H1 (cell line): ENCODE measurements at regions not wholly inside any gene's neighbourhood (a gene's known extent, or its start where the extent isn't known, plus 50 kb on each side); places are given as distances from the start of the nearest gene placed in this dataset.

Experiments used
- CTCF ChIA-PET: fragments of 300-600 bp; sonication (Branson Sonifier 250); formaldehyde crosslinking; loops from one replicate; lab custom pipeline; 2021; ENCODE audit not compliant: partially characterized antibody; lab: Charles Lee
- POLR2A ChIA-PET: fragments of 300-600 bp; sonication (Branson Sonifier 250); formaldehyde crosslinking; loops from one replicate; lab custom pipeline; 2021; ENCODE audit warnings: inconsistent platforms; ENCODE audit not compliant: partially characterized antibody; lab: Charles Lee
- DNase-seq, 2 experiments: peaks; one replicate each; pipeline versions ENCODE4 v3.0.0 to v3.0.0-alpha.2; 2010 to 2022; ENCODE audit warnings: low spot score in 2 of 2, low read depth in 1 of 2, mixed read lengths in 1 of 2
- FAIRE-seq: peaks from 2 replicates; lab custom pipeline; 2011; peaks lifted over from hg19 to GRCh38; lab: Jason Lieb, UNC
- H2AFZ ChIP-seq: 2 replicates; pipeline ENCODE4 v1.8.1; 2012; ENCODE audit warnings: low read length, inconsistent platforms
- H2AK5ac ChIP-seq: 2 replicates; pipeline ENCODE4 v1.6.1; 2013; ENCODE audit warnings: low read depth, low read length
- H2BK120ac ChIP-seq: replicated peaks from 2 replicates; pipeline ENCODE3; 2013; ENCODE audit warnings: low read depth, low read length, inconsistent platforms
- H2BK12ac ChIP-seq: 2 replicates; pipeline ENCODE4 v1.6.1; 2013; ENCODE audit warnings: low read depth, low read length
- H2BK15ac ChIP-seq: 2 replicates; pipeline ENCODE4 v1.6.1; 2013; ENCODE audit warnings: low read length
- H2BK20ac ChIP-seq: 2 replicates; pipeline ENCODE4 v1.6.1; 2013; ENCODE audit warnings: low read length
- H2BK5ac ChIP-seq: 2 replicates; pipeline ENCODE4 v1.6.1; 2013; ENCODE audit warnings: low read depth, low read length
- H3K14ac ChIP-seq: 2 replicates; pipeline ENCODE4 v1.6.1; 2013; ENCODE audit warnings: inconsistent platforms; ENCODE audit not compliant: insufficient read length
- H3K18ac ChIP-seq: 2 replicates; pipeline ENCODE4 v1.6.1; 2013; ENCODE audit warnings: low read length; ENCODE audit errors: extremely low read depth
- H3K23ac ChIP-seq: 2 replicates; pipeline ENCODE4 v1.6.1; 2013; ENCODE audit warnings: inconsistent platforms; ENCODE audit not compliant: insufficient read length
- H3K23me2 ChIP-seq: 2 replicates; pipeline ENCODE4 v1.6.1; 2013; ENCODE audit warnings: low read depth, low read length
- H3K27ac ChIP-seq: 2 replicates; pipeline ENCODE4 v1.6.1; 2011; ENCODE audit warnings: low read depth, low read length, inconsistent platforms
- H3K27me3 ChIP-seq, 4 experiments: replicated peaks in 1 of 4; 1 replicate in 1 of 4; 2 replicates in 3 of 4; pipeline versions ENCODE4 v1.6.1 to v1.8.1; 2011 to 2013; ENCODE audit warnings: low read length in 3 of 4, mild to moderate bottlenecking in 3 of 4, inconsistent platforms in 2 of 4, mixed read lengths in 2 of 4, moderate library complexity in 1 of 4; ENCODE audit not compliant: control insufficient read depth in 3 of 4, insufficient read depth in 3 of 4; ENCODE audit errors: extremely low read depth in 1 of 4
- H3K36me3 ChIP-seq, 4 experiments: 2 replicates each; pipeline versions ENCODE4 v1.6.1 to v1.8.1; 2011 to 2013; ENCODE audit warnings: mild to moderate bottlenecking in 4 of 4, low read length in 3 of 4, moderate library complexity in 2 of 4, control low read depth in 1 of 4, inconsistent platforms in 1 of 4; ENCODE audit not compliant: insufficient read depth in 4 of 4, control insufficient read depth in 2 of 4
- H3K4ac ChIP-seq: replicated peaks from 2 replicates; pipeline ENCODE3; 2013; ENCODE audit warnings: low read length, low read depth, mixed read lengths, inconsistent platforms; ENCODE audit not compliant: insufficient read length
- H3K4me1 ChIP-seq, 4 experiments: replicated peaks in 1 of 4; 1 replicate in 1 of 4; 2 replicates in 3 of 4; pipeline versions ENCODE4 v1.6.1 to v1.8.1; 2011 to 2013; ENCODE audit warnings: low read length in 3 of 4, inconsistent platforms in 2 of 4, mixed read lengths in 1 of 4; ENCODE audit not compliant: insufficient read depth in 4 of 4, control insufficient read depth in 3 of 4
- H3K4me2 ChIP-seq, 2 experiments: 2 replicates each; pipeline versions ENCODE4 v1.6.1 to v1.8.1; 2011 to 2013; ENCODE audit warnings: low read depth in 2 of 2, low read length in 2 of 2, control low read depth in 1 of 2, inconsistent platforms in 1 of 2, mild to moderate bottlenecking in 1 of 2; ENCODE audit not compliant: insufficient read depth in 1 of 2
- H3K4me3 ChIP-seq, 4 experiments: fragments of 200-600, 300-600 bp in 1 of 4; sonication (generic), shearing (Covaris generic), sonication (Bioruptor Twin) in 1 of 4; 2 replicates each; pipeline versions ENCODE4 v1.5.1 to v1.8.1; 2011 to 2016; ENCODE audit warnings: low read length in 4 of 4, low read depth in 3 of 4, control low read depth in 2 of 4, inconsistent platforms in 2 of 4, mild to moderate bottlenecking in 2 of 4, mixed read lengths in 1 of 4, moderate library complexity in 1 of 4; ENCODE audit not compliant: insufficient read depth in 2 of 4; ENCODE audit errors: extremely low read depth in 1 of 4
- H3K56ac ChIP-seq: replicated peaks from 2 replicates; pipeline ENCODE3; 2013; ENCODE audit warnings: low read depth, mild to moderate bottlenecking, mixed read lengths, low read length, inconsistent platforms; ENCODE audit not compliant: insufficient read length
- H3K79me1 ChIP-seq: 2 replicates; pipeline ENCODE4 v1.6.1; 2013; ENCODE audit warnings: low read depth, low read length, control low read depth
- H3K79me2 ChIP-seq, 2 experiments: 2 replicates each; pipeline versions ENCODE4 v1.6.1 to v1.8.1; 2012 to 2013; ENCODE audit warnings: low read length in 2 of 2, mild to moderate bottlenecking in 2 of 2, inconsistent platforms in 1 of 2; ENCODE audit not compliant: insufficient read depth in 2 of 2, control insufficient read depth in 1 of 2
- H3K9ac ChIP-seq, 4 experiments: replicated peaks in 1 of 4; 1 replicate in 1 of 4; 2 replicates in 3 of 4; pipeline versions ENCODE4 v1.6.1 to v1.8.1; 2011 to 2013; ENCODE audit warnings: low read depth in 3 of 4, low read length in 3 of 4, control low read depth in 2 of 4, mild to moderate bottlenecking in 2 of 4, moderate library complexity in 2 of 4, inconsistent platforms in 1 of 4; ENCODE audit errors: extremely low read depth in 1 of 4
- H3K9me3 ChIP-seq, 2 experiments: 2 replicates each; pipeline versions ENCODE4 v1.6.1 to v1.8.1; 2012 to 2013; ENCODE audit warnings: mild to moderate bottlenecking in 2 of 2, moderate library complexity in 2 of 2, control low read depth in 1 of 2, inconsistent platforms in 1 of 2, low read depth in 1 of 2, low read length in 1 of 2, mixed read lengths in 1 of 2; ENCODE audit not compliant: insufficient read depth in 2 of 2
- H4K20me1 ChIP-seq, 2 experiments: replicated peaks in 1 of 2; 2 replicates each; pipeline versions ENCODE3 to v1.8.1; 2011 to 2013; ENCODE audit warnings: inconsistent platforms in 2 of 2, low read length in 2 of 2, mild to moderate bottlenecking in 1 of 2; ENCODE audit not compliant: insufficient read depth in 2 of 2, control insufficient read depth in 1 of 2
- H4K5ac ChIP-seq: 2 replicates; pipeline ENCODE4 v1.6.1; 2013; ENCODE audit warnings: low read length, low read depth, mixed read lengths, inconsistent platforms; ENCODE audit not compliant: insufficient read length
- H4K8ac ChIP-seq: 2 replicates; pipeline ENCODE4 v1.8.0; 2013; ENCODE audit warnings: mild to moderate bottlenecking, moderate library complexity, low read length, inconsistent platforms; ENCODE audit not compliant: insufficient read depth; ENCODE audit errors: extremely low read depth
- H4K91ac ChIP-seq: replicated peaks from 2 replicates; pipeline ENCODE3; 2013; ENCODE audit warnings: low read length, mixed read lengths, inconsistent platforms; ENCODE audit not compliant: insufficient read length
- BACH1 ChIP-seq: IDR thresholded peaks from 2 replicates; pipeline ENCODE4 v1.6.1; 2012; ENCODE audit warnings: low read length, improper control_type of control experiment
- CHD2 ChIP-seq: IDR thresholded peaks from 2 replicates; pipeline ENCODE4 v1.6.1; 2012; ENCODE audit warnings: low read length, improper control_type of control experiment
- CTCF ChIP-seq, 3 experiments: IDR thresholded peaks; 1 replicate in 2 of 3; 2 replicates in 1 of 3; pipeline versions ENCODE4 v1.5.1 to v1.6.1; 2011; ENCODE audit warnings: low read length in 3 of 3, mild to moderate bottlenecking in 3 of 3, inconsistent platforms in 2 of 3, low read depth in 1 of 3, moderate library complexity in 1 of 3; ENCODE audit not compliant: insufficient read depth in 1 of 3; ENCODE audit errors: control extremely low read depth in 1 of 3
- E2F6 ChIP-seq: IDR thresholded peaks from 2 replicates; pipeline ENCODE4 v1.6.1; 2012; ENCODE audit warnings: inconsistent platforms
- EP300 ChIP-seq, 2 experiments: IDR thresholded peaks; 1 replicate in 1 of 2; 2 replicates in 1 of 2; pipeline ENCODE4 v1.6.1; 2011 to 2012; ENCODE audit warnings: low read depth in 2 of 2, low read length in 2 of 2, mild to moderate bottlenecking in 2 of 2, borderline replicate concordance in 1 of 2, inconsistent platforms in 1 of 2, moderate library complexity in 1 of 2
- EZH2 ChIP-seq: fragments of 200-600 bp; sonication (generic); IDR thresholded peaks from 2 replicates; pipeline ENCODE4 v1.7.1; 2012; ENCODE audit warnings: low read depth, mild to moderate bottlenecking, moderate library complexity, low read length, inconsistent platforms; ENCODE audit not compliant: severe bottlenecking
- MAFK ChIP-seq: IDR thresholded peaks from 2 replicates; pipeline ENCODE4 v1.6.1; 2012; ENCODE audit warnings: low read depth, mild to moderate bottlenecking, improper control_type of control experiment, low read length
- POLR2AphosphoS5 ChIP-seq: IDR thresholded peaks from 2 replicates; pipeline ENCODE4 v1.6.1; 2011; ENCODE audit warnings: low read depth, low read length
- RXRA ChIP-seq: IDR thresholded peaks from 2 replicates; pipeline ENCODE4 v1.6.1; 2011; ENCODE audit warnings: low read depth, mild to moderate bottlenecking, low read length, moderate library complexity; ENCODE audit not compliant: insufficient read depth
- SRF ChIP-seq: IDR thresholded peaks from 2 replicates; pipeline ENCODE4 v1.6.1; 2011; ENCODE audit warnings: mild to moderate bottlenecking, low read depth, low read length, moderate library complexity
- TAF7 ChIP-seq: optimal IDR thresholded peaks from 2 replicates; pipeline ENCODE3; 2011; ENCODE audit warnings: low read depth, mild to moderate bottlenecking, inconsistent platforms, low read length, moderate library complexity, borderline replicate concordance
- TEAD4 ChIP-seq: IDR thresholded peaks from 2 replicates; pipeline ENCODE4 v1.6.1; 2012; ENCODE audit warnings: low read depth, low read length, inconsistent platforms, mixed read lengths
- WGBS, 2 experiments: shearing (Covaris generic) in 1 of 2; methylation state at CpG; one replicate each; pipeline versions ENCODE4 v1.1.6 to v1.1.7; 2013 to 2015; ENCODE audit warnings: low lambda C conversion rate in 2 of 2, mixed read lengths in 2 of 2, inconsistent platforms in 1 of 2, low coverage in 1 of 2, missing lambda C conversion rate in 1 of 2; ENCODE audit not compliant: insufficient replicate concordance in 2 of 2, insufficient coverage in 1 of 2, insufficient read length in 1 of 2; ENCODE audit errors: extremely low coverage in 1 of 2, missing lambda C conversion rate in 1 of 2; 5-methylcytosine and 5-hydroxymethylcytosine counted together

GRCh38 chr11:90465553-90465952 is 242.7 kb upstream of the CHORDC1 start:
- FAIRE-seq (no peak), DNase-seq (no peak)
- Histone ChIP-seq H3K23me2 (no peaks in the 10 kb centered on the region), H3K9ac (no peak overlapping the region), H4K5ac (no peak overlapping the region), H3K9me3 (no peaks in the 10 kb centered on the region), H3K14ac (no peak overlapping the region), H3K27ac (no peak overlapping the region), H3K56ac (no peak overlapping the region), H2BK15ac (no peak overlapping the region), H3K79me1 (no peaks in the 10 kb centered on the region), H3K4me3 (no peak overlapping the region), H2BK12ac (no peak overlapping the region), H2AFZ (no peak overlapping the region), H2AK5ac (no peak overlapping the region), H3K79me2 (no peaks in the 10 kb centered on the region), H2BK20ac (no peak overlapping the region), H4K91ac (no peak overlapping the region), H4K8ac (no peak overlapping the region), H3K27me3 (no peaks in the 10 kb centered on the region), H3K4me1 (no peaks in the 10 kb centered on the region; a peak in 1 of 7 replicates), H4K20me1 (no peaks in the 10 kb centered on the region), H3K18ac (no peak overlapping the region), H3K36me3 (no peaks in the 10 kb centered on the region), H3K4me2 (no peak overlapping the region), H3K4ac (no peak overlapping the region), H2BK120ac (no peak overlapping the region), H3K23ac (no peak overlapping the region), H2BK5ac (no peak overlapping the region)
- CTCF ChIA-PET = interaction anchor here (0.9 to 1.2 kb wide), 2 partner anchors 10 to 179 kb away, joined by 3 read pairs; no protein-coding TSS in a partner anchor
- POLR2A ChIA-PET = no interaction called here
- 92% methylated on average over 3 of the region's 5 CpGs; no CpG with 5 or more reads in 1 of the 2 experiments for WGBS, 2 experiments
- TF ChIP-seq CTCF (IDR thresholded peaks at IDR 0.05; ENCODE audit: control extremely low read depth in 1 of 3, insufficient read depth in 1 of 3, low read depth in 1 of 3, low read length in 3 of 3) (no peak), CHD2 (no peak), TEAD4 (no peak), TAF7 (no peak), E2F6 (no peak), EZH2 (no peak), MAFK (no peak), EP300 (IDR thresholded peaks at IDR 0.05; ENCODE audit: borderline replicate concordance in 1 of 2, low read depth in 2 of 2, low read length in 2 of 2) (no peak), BACH1 (no peak), SRF (no peak), RXRA (no peak), POLR2AphosphoS5 (no peak)
